GM12865 (cell line): ENCODE measurements at regions not wholly inside any gene's neighbourhood (a gene's known extent, or its start where the extent isn't known, plus 50 kb on each side); places are given as distances from the start of the nearest gene placed in this dataset.
"Not testable (repeated sequence)": the region's sequence is repeated elsewhere in the genome, so short reads cannot be mapped to it uniquely, and the experiment has no call there.

Source experiments
- DNase-seq: peaks from one replicate; pipeline ENCODE4 v3.0.0; 2010; ENCODE audit warnings: low read depth
- H3K4me3 ChIP-seq: 2 replicates; pipeline ENCODE4 v1.5.1; 2011; ENCODE audit warnings: mild to moderate bottlenecking, low read depth, low read length, control low read depth
- CTCF ChIP-seq: IDR thresholded peaks from 2 replicates; pipeline ENCODE4 v1.5.1; 2011; ENCODE audit warnings: low read length, control low read depth, low read depth, inconsistent platforms; ENCODE audit not compliant: insufficient read depth; ENCODE audit errors: missing control alignments

- TF ChIP-seq CTCF: no peak
- H3K4me3 ChIP-seq: no peak overlapping the region
- DNase-seq: no peak
Measured at GRCh38 chr4:116628598-116628997, 456.8 kb downstream of the TRAM1L1 start.

GRCh38 chr4:116627545-116627944, 457.8 kb downstream of the TRAM1L1 start:
- TF ChIP-seq CTCF: no peak
- DNase-seq: no peak
- H3K4me3 ChIP-seq: no peak overlapping the region

DNA sequence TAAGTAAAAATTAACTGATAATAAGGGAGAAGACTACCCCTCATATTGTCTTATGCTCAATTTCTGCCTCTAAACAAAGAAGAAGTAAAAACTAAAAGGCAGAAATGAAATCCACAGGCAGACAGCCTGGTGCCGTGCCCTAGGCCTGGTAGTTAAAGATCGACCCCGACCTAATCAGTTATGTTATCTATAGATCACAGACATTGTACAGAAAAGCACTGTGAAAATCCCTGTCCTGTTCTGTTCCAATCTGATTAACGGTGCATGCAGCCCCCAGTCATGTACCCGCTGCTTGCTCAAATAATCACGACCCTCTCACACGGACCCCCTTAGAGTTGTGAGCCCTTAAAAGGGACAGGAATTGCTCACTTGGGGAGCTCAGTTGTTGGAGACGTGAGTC, 465.9 kb downstream of the TRAM1L1 start:
- not testable (repeated sequence) for H3K4me3 ChIP-seq, DNase-seq

- no peak for DNase-seq
- no peak for TF ChIP-seq CTCF
- no peak overlapping the region for H3K4me3 ChIP-seq
Measured at GRCh38 chr4:116618638-116619037, 466.7 kb downstream of the TRAM1L1 start.

DNA sequence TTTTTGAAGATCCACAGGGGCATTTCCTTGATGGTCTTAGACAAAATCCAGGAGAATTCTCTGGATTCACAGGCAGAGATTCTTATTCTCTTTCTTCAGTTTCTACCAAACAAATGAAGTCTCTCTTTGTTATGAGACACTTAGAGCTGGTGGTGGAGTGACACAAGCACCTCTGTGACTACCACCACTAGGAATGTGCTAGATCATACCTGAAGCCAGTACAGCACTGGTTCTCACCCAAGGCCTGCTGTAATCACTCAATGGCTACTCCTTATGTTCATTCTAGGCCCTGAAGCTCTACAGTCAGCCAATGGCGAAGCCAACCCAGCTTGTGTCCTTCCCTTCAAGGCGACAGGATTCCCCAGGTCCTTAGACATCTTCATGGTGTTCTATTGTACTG, 482.3 kb downstream of the TRAM1L1 start:
- no peak for TF ChIP-seq CTCF
- no peak overlapping the region for H3K4me3 ChIP-seq
- no peak for DNase-seq

DNA sequence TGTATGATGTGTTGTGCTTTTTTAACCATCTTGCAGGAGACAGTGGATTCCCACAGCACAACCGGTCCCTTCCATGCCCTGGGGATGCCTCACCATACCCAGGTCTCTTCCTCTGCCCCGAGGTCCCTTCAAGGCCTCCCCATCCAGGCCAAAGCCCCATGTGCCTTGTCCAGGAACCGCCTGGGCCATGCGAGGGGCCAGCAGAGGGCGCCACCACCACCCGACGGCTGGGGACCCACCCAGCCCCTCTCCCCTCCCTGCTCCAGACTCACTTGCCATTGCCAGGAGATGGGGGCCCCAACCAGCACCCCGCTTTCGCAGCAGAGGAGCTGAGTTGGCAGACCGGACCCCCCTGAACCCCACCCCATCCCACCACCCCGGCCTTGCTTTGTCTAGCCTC, 485.5 kb downstream of the TRAM1L1 start:
- peak; percentile 32 for DNase-seq
- no peak overlapping the region for H3K4me3 ChIP-seq
- TF ChIP-seq CTCF: peak; percentile 56

- DNase-seq: no peak
- no peak overlapping the region for H3K4me3 ChIP-seq
- no peak for TF ChIP-seq CTCF
Measured at GRCh38 chr4:116598980-116599789, 486.2 kb downstream of the TRAM1L1 start.
